ENCODE measurements at regions not wholly inside any gene's neighbourhood (a gene's known extent, or its start where the extent isn't known, plus 50 kb on each side); places are given as distances from the start of the nearest gene placed in this dataset.
A peak's percentile ranks its signal among the peaks of the same experiment; 100 is the strongest.

- no peak for DNase-seq (ENCODE audit: low spot score)
These were observed 165.2 kb upstream of the PPP2R2D start for GRCh38 chr10:131735577-131735976.

- peak; percentile 60 for DNase-seq (ENCODE audit: low spot score)
These were observed 164.4 kb upstream of the PPP2R2D start for GRCh38 chr10:131736321-131736980.

- no peak for DNase-seq (ENCODE audit: low spot score)
These were observed 163.0 kb upstream of the PPP2R2D start for GRCh38 chr10:131737543-131738395.

GRCh38 chr10:131738396-131738735 is 162.4 kb upstream of the PPP2R2D start:
- no peak for DNase-seq (ENCODE audit: low spot score)

GRCh38 chr10:131739206-131739605 is 161.6 kb upstream of the PPP2R2D start:
- DNase-seq (ENCODE audit: low spot score): no peak

- peak; percentile 56 for DNase-seq (ENCODE audit: low spot score)
These were observed 158.3 kb upstream of the PPP2R2D start for GRCh38 chr10:131742500-131742951.

- peak; percentile 75 for DNase-seq (ENCODE audit: low spot score)
These were observed 157.3 kb upstream of the PPP2R2D start for GRCh38 chr10:131743190-131744151.

- DNase-seq (ENCODE audit: low spot score): peak; percentile 59
These were observed 156.5 kb upstream of the PPP2R2D start for GRCh38 chr10:131744346-131744745.

GRCh38 chr10:131745591-131745990 is 155.2 kb upstream of the PPP2R2D start:
- DNase-seq (ENCODE audit: low spot score): no peak

- DNase-seq (ENCODE audit: low spot score): no peak
These were observed 154.5 kb upstream of the PPP2R2D start for GRCh38 chr10:131746241-131746711.

- no peak for DNase-seq (ENCODE audit: low spot score)
These were observed 154.0 kb upstream of the PPP2R2D start for GRCh38 chr10:131746785-131747184.

- DNase-seq (ENCODE audit: low spot score): no peak
These were observed 153.6 kb upstream of the PPP2R2D start for GRCh38 chr10:131747251-131747650.

- DNase-seq (ENCODE audit: low spot score): no peak
These were observed 153.0 kb upstream of the PPP2R2D start for GRCh38 chr10:131747791-131748190.

- DNase-seq (ENCODE audit: low spot score): no peak
These were observed 152.6 kb upstream of the PPP2R2D start for GRCh38 chr10:131748191-131748590.

- no peak for DNase-seq (ENCODE audit: low spot score)
These were observed 151.7 kb upstream of the PPP2R2D start for GRCh38 chr10:131748831-131749766.

GRCh38 chr10:131749767-131750142 is 151.1 kb upstream of the PPP2R2D start:
- no peak for DNase-seq (ENCODE audit: low spot score)

- DNase-seq (ENCODE audit: low spot score): no peak
These were observed 150.5 kb upstream of the PPP2R2D start for GRCh38 chr10:131750171-131750895.

- no peak for DNase-seq (ENCODE audit: low spot score)
These were observed 149.6 kb upstream of the PPP2R2D start for GRCh38 chr10:131750973-131751826.

Data from left forelimb (tissue), 1 donor.